SK-N-SH (cell line): ENCODE measurements at regions not wholly inside any gene's neighbourhood (a gene's known extent, or its start where the extent isn't known, plus 50 kb on each side); places are given as distances from the start of the nearest gene placed in this dataset.

Experiments
- CTCF ChIP-seq: fragments of 200-600 bp; sonication (generic); IDR thresholded peaks from 2 replicates; pipeline ENCODE4 v1.6.1; 2017; ENCODE audit warnings: antibody characterized with exemption, mild to moderate bottlenecking, moderate library complexity
- EZH2phosphoT487 ChIP-seq: fragments of 200-600 bp; sonication (generic); IDR thresholded peaks from 2 replicates; pipeline ENCODE4 v1.6.1; 2017; ENCODE audit warnings: low read depth, mixed run types, mild to moderate bottlenecking, antibody characterized with exemption, moderate library complexity, borderline replicate concordance
- MAX ChIP-seq: IDR thresholded peaks from 2 replicates; pipeline ENCODE4 v1.4.0; 2012; ENCODE audit warnings: low read depth
- MXI1 ChIP-seq: IDR thresholded peaks from 2 replicates; pipeline ENCODE4 v1.6.1; 2012; ENCODE audit warnings: mild to moderate bottlenecking, low read depth, low read length, improper control_type of control experiment
- POLR2AphosphoS5 ChIP-seq: IDR thresholded peaks from 2 replicates; pipeline ENCODE4 v1.6.1; 2012; ENCODE audit warnings: low read depth, low read length
- RAD21 ChIP-seq: IDR thresholded peaks from 2 replicates; pipeline ENCODE4 v1.6.1; 2012; ENCODE audit warnings: mild to moderate bottlenecking, low read length
- RFX5 ChIP-seq: IDR thresholded peaks from 2 replicates; pipeline ENCODE4 v1.6.1; 2012; ENCODE audit warnings: mild to moderate bottlenecking, improper control_type of control experiment, low read length
- RXRA ChIP-seq: IDR thresholded peaks from 2 replicates; pipeline ENCODE4 v1.4.0; 2012; ENCODE audit warnings: low read depth, mild to moderate bottlenecking, borderline replicate concordance
- SIN3A ChIP-seq: IDR thresholded peaks from 2 replicates; pipeline ENCODE4 v1.6.1; 2012; ENCODE audit warnings: low read depth, mild to moderate bottlenecking, low read length, moderate library complexity, borderline replicate concordance
- SMC3 ChIP-seq: IDR thresholded peaks from 2 replicates; pipeline ENCODE4 v1.6.1; 2012; ENCODE audit warnings: low read depth, low read length, improper control_type of control experiment

- TF ChIP-seq MAX: no peak
- TF ChIP-seq RAD21: no peak
- no peak for TF ChIP-seq CTCF
- TF ChIP-seq MXI1: no peak
- TF ChIP-seq POLR2AphosphoS5: no peak
- no peak for TF ChIP-seq RFX5
- TF ChIP-seq SIN3A: no peak
- TF ChIP-seq RXRA: no peak
- TF ChIP-seq EZH2phosphoT487: no peak
- no peak for TF ChIP-seq SMC3
Measured at GRCh38 chr5:164091836-164092235, 586.4 kb downstream of the MAT2B start.
